ENCODE measurements at regions not wholly inside any gene's neighbourhood (a gene's known extent, or its start where the extent isn't known, plus 50 kb on each side); places are given as distances from the start of the nearest gene placed in this dataset.

DNA sequence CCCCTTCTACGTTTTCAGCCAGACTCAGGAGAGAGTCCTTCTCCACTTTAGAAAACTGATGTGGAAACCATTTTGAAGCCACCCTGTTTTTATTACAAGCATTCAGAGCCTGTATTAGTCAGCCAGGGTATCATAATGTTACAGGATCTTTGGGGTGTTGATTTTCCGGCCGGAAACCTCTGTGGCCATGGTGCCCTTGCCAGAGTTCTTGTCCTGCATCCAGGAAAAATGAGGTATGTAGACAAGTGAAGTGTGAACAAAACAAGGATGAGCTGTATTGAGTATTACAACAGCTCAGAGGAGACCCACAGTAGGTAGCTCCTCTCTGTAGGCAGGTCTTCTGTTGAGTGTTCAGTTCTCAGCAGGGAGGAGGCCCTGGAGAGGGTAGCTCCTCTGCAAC lies 241.0 kb upstream of the COPS8 start:
- Histone ChIP-seq H3K4me2 (no peak overlapping the region), H3K36me3 (replicated peaks; ENCODE audit: insufficient read depth, low read depth) (no peaks in the 10 kb centered on the region), H3K4me3 (no peak overlapping the region), H3K9me2 (replicated peaks; ENCODE audit: insufficient read depth) (no peaks in the 10 kb centered on the region), H4K20me1 (ENCODE audit: insufficient read depth, poor library complexity, severe bottlenecking) (no peaks in the 10 kb centered on the region), H3K4me1 (ENCODE audit: insufficient read depth) (no peaks in the 10 kb centered on the region), H3K9me3 (ENCODE audit: low read depth) (no peaks in the 10 kb centered on the region), H3K27me3 (no peaks in the 10 kb centered on the region), H3K27ac (no peak overlapping the region), H3K79me2 (no peaks in the 10 kb centered on the region), H2AFZ (no peak overlapping the region)
- DNase-seq (ENCODE audit: low spot score) = no peak
- TF ChIP-seq EZH2phosphoT487 (IDR thresholded peaks at IDR 0.05; ENCODE audit: low read depth, severe bottlenecking, unreplicated experiment) (no peak), EZH2 (IDR thresholded peaks at IDR 0.05; ENCODE audit: borderline replicate concordance) (no peak)
- WGBS (ENCODE audit: low lambda C conversion rate, missing lambda C conversion rate) = 97% methylated on average over 3 of the region's 3 CpGs

DNA sequence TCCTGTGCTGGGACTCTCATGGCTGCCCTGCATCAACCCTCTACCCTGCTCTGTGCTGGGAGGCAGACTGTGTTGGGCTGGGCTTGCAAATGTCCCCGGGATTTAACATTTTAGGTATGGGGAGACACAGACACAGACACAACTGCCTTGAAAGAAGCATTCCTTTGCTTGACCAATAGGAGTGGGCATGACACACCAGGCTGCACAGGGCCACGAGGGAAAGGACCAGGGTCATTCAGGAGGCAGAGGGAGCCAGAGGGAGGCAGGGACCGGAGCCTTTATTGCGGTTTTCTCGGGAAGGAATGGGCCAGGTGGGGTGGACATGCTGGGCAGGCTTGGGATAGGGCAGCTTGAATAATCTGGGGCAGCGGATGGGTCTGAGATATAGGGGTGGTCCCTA lies 238.7 kb upstream of the COPS8 start:
- H3K27me3 ChIP-seq = no peaks in the 10 kb centered on the region
- WGBS (ENCODE audit: low lambda C conversion rate, missing lambda C conversion rate) = 80% methylated on average over 6 of the region's 6 CpGs
- no peaks in the 10 kb centered on the region for H3K9me2 ChIP-seq (replicated peaks; ENCODE audit: insufficient read depth)
- TF ChIP-seq EZH2phosphoT487 (IDR thresholded peaks at IDR 0.05; ENCODE audit: low read depth, severe bottlenecking, unreplicated experiment) (no peak), EZH2 (IDR thresholded peaks at IDR 0.05; ENCODE audit: borderline replicate concordance) (no peak)
- TF ChIP-seq, protein P1, sequence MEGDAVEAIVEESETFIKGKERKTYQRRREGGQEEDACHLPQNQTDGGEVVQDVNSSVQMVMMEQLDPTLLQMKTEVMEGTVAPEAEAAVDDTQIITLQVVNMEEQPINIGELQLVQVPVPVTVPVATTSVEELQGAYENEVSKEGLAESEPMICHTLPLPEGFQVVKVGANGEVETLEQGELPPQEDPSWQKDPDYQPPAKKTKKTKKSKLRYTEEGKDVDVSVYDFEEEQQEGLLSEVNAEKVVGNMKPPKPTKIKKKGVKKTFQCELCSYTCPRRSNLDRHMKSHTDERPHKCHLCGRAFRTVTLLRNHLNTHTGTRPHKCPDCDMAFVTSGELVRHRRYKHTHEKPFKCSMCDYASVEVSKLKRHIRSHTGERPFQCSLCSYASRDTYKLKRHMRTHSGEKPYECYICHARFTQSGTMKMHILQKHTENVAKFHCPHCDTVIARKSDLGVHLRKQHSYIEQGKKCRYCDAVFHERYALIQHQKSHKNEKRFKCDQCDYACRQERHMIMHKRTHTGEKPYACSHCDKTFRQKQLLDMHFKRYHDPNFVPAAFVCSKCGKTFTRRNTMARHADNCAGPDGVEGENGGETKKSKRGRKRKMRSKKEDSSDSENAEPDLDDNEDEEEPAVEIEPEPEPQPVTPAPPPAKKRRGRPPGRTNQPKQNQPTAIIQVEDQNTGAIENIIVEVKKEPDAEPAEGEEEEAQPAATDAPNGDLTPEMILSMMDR (IDR thresholded peaks at IDR 0.05; ENCODE audit: poor library complexity) = no peak
- H3K4me3 ChIP-seq = no peak overlapping the region
- no peak overlapping the region for H3K27ac ChIP-seq
- H3K36me3 ChIP-seq (replicated peaks; ENCODE audit: insufficient read depth, low read depth) = no peaks in the 10 kb centered on the region
- DNase-seq (ENCODE audit: low spot score) = no peak
- H3K9me3 ChIP-seq (ENCODE audit: low read depth) = no peaks in the 10 kb centered on the region
- no peaks in the 10 kb centered on the region for H4K20me1 ChIP-seq (ENCODE audit: insufficient read depth, poor library complexity, severe bottlenecking)
- H2AFZ ChIP-seq = no peak overlapping the region
- H3K79me2 ChIP-seq = no peaks in the 10 kb centered on the region
- no peaks in the 10 kb centered on the region for H3K4me1 ChIP-seq (ENCODE audit: insufficient read depth)
- no peak overlapping the region for H3K4me2 ChIP-seq

DNA sequence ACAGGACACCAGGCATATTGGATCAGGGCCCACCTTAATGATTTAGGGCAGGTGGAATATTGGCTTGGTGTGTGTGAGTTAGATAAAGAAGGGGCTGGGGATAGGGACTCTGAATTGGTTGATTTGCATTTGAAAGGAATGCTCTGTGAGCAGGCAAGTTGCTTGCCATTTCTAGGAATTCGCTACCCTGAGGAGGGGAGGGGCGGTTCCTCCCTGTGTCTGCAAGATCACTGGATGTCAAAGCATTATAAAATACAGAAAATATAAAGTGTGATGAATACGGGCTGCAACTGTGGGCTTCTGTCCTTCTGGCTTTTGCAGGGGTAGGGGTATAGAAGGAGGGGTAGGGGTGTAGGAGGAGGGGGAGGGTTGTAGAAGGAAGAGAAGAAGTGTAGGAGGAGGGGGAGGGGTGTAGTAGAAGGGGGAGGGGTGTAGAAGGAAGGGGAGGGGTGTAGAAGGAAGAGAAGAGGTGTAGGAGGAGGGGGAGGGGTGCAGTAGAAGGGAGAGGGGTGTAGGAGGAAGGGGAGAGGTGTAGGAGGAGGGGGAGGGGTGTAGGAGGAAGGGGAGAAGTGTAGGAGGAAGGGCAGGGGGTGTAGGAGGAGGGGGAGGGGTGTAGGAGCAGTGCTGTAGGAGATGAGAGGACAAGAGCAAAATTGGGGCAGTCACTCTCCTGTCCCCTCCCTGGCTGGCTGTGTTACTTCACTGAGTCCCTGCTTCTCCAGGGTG lies 238.0 kb upstream of the COPS8 start:
- H3K9me2 ChIP-seq (replicated peaks; ENCODE audit: insufficient read depth) = no peaks in the 10 kb centered on the region
- H4K20me1 ChIP-seq (ENCODE audit: insufficient read depth, poor library complexity, severe bottlenecking) = no peaks in the 10 kb centered on the region
- no peak overlapping the region for H2AFZ ChIP-seq
- H3K9me3 ChIP-seq (ENCODE audit: low read depth) = no peaks in the 10 kb centered on the region
- H3K27ac ChIP-seq = no peak overlapping the region
- H3K4me2 ChIP-seq = no peak overlapping the region
- no peak for TF ChIP-seq EZH2phosphoT487 (IDR thresholded peaks at IDR 0.05; ENCODE audit: low read depth, severe bottlenecking, unreplicated experiment)
- TF ChIP-seq, protein P1 (IDR thresholded peaks at IDR 0.05; ENCODE audit: poor library complexity) = no peak
- TF ChIP-seq EZH2 (IDR thresholded peaks at IDR 0.05; ENCODE audit: borderline replicate concordance) = no peak
- no peaks in the 10 kb centered on the region for H3K4me1 ChIP-seq (ENCODE audit: insufficient read depth)
- H3K27me3 ChIP-seq = no peaks in the 10 kb centered on the region
- H3K79me2 ChIP-seq = no peaks in the 10 kb centered on the region
- WGBS (ENCODE audit: low lambda C conversion rate, missing lambda C conversion rate) = 89% methylated on average over 3 of the region's 3 CpGs
- H3K36me3 ChIP-seq (replicated peaks; ENCODE audit: insufficient read depth, low read depth) = no peaks in the 10 kb centered on the region
- no peak overlapping the region for H3K4me3 ChIP-seq
- no peak for DNase-seq (ENCODE audit: low spot score)

DNA sequence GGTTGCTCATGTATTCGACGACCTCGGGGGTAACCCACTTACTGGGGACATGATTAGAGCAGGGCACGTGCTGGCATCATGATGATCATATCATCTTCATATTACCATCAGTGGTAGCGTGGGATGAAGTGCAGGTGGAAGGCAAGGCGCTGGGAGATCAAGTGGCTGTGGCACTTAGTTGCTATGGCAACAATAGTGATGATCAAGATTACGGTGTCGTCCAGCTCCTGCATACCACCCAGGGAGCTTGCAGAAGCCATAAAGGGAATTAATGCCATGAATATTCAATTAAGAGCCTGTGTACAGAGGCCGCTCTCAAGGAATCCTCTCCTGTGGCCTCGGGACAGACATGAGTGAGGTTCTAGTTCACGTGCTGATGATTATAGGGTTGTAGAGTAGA lies 237.2 kb upstream of the COPS8 start:
- H3K27me3 ChIP-seq = no peaks in the 10 kb centered on the region
- H2AFZ ChIP-seq = no peak overlapping the region
- no peak overlapping the region for H3K4me3 ChIP-seq
- no peaks in the 10 kb centered on the region for H3K9me3 ChIP-seq (ENCODE audit: low read depth)
- no peaks in the 10 kb centered on the region for H3K79me2 ChIP-seq
- DNase-seq (ENCODE audit: low spot score) = no peak
- whole genome bisulfite sequencing (ENCODE audit: low lambda C conversion rate, missing lambda C conversion rate) = 67% methylated on average over 11 of the region's 11 CpGs
- no peaks in the 10 kb centered on the region for H3K9me2 ChIP-seq (replicated peaks; ENCODE audit: insufficient read depth)
- H3K36me3 ChIP-seq (replicated peaks; ENCODE audit: insufficient read depth, low read depth) = no peaks in the 10 kb centered on the region
- no peak overlapping the region for H3K27ac ChIP-seq
- no peak overlapping the region for H3K4me2 ChIP-seq
- H4K20me1 ChIP-seq (ENCODE audit: insufficient read depth, poor library complexity, severe bottlenecking) = no peaks in the 10 kb centered on the region
- TF ChIP-seq, protein P1 (IDR thresholded peaks at IDR 0.05; ENCODE audit: poor library complexity) = no peak
- no peak for TF ChIP-seq EZH2 (IDR thresholded peaks at IDR 0.05; ENCODE audit: borderline replicate concordance)
- TF ChIP-seq EZH2phosphoT487 (IDR thresholded peaks at IDR 0.05; ENCODE audit: low read depth, severe bottlenecking, unreplicated experiment) = no peak
- no peaks in the 10 kb centered on the region for H3K4me1 ChIP-seq (ENCODE audit: insufficient read depth)
